H9 (cell line): ENCODE measurements at regions not wholly inside any gene's neighbourhood (a gene's known extent, or its start where the extent isn't known, plus 50 kb on each side); places are given as distances from the start of the nearest gene placed in this dataset.

Source experiments
- DNase-seq: peaks from one replicate; pipeline ENCODE4 v3.0.0-alpha.2; 2017
- H2AFZ ChIP-seq: one replicate; pipeline ENCODE4 v1.6.1; 2013; ENCODE audit warnings: mild to moderate bottlenecking, low read length, control low read depth, moderate library complexity
- H2AK5ac ChIP-seq: 2 replicates; pipeline ENCODE4 v1.6.1; 2013; ENCODE audit warnings: low read length, control low read depth, mixed read lengths; ENCODE audit not compliant: insufficient read length
- H2BK120ac ChIP-seq: one replicate; pipeline ENCODE4 v1.6.1; 2013; ENCODE audit warnings: low read depth, mild to moderate bottlenecking, low read length, control low read depth, inconsistent platforms; ENCODE audit not compliant: poor library complexity, severe bottlenecking
- H2BK12ac ChIP-seq: 2 replicates; pipeline ENCODE4 v1.6.1; 2013; ENCODE audit warnings: low read length, control low read depth, mixed read lengths, low read depth; ENCODE audit not compliant: insufficient read length
- H2BK15ac ChIP-seq: 2 replicates; pipeline ENCODE4 v1.6.1; 2013; ENCODE audit warnings: low read depth, low read length, control low read depth
- H2BK20ac ChIP-seq: one replicate; pipeline ENCODE4 v1.6.1; 2013; ENCODE audit warnings: low read depth, mild to moderate bottlenecking, low read length, control low read depth, inconsistent platforms; ENCODE audit not compliant: poor library complexity, severe bottlenecking
- H2BK5ac ChIP-seq: 2 replicates; pipeline ENCODE4 v1.6.1; 2013; ENCODE audit warnings: low read length, control low read depth, mixed read lengths; ENCODE audit not compliant: insufficient read length
- H3K14ac ChIP-seq: 2 replicates; pipeline ENCODE4 v1.6.1; 2013; ENCODE audit warnings: low read length, control low read depth; ENCODE audit not compliant: insufficient read depth
- H3K18ac ChIP-seq: 2 replicates; pipeline ENCODE4 v1.6.1; 2013; ENCODE audit warnings: low read depth, mild to moderate bottlenecking, mixed read lengths, low read length, control low read depth; ENCODE audit not compliant: insufficient read length
- H3K23ac ChIP-seq: 2 replicates; pipeline ENCODE4 v1.6.1; 2013; ENCODE audit warnings: low read length, control low read depth, mixed read lengths, low read depth; ENCODE audit not compliant: insufficient read length
- H3K23me2 ChIP-seq: 2 replicates; pipeline ENCODE4 v1.6.1; 2013; ENCODE audit warnings: low read depth, mild to moderate bottlenecking, mixed read lengths, low read length, control low read depth; ENCODE audit not compliant: insufficient read length, poor library complexity, severe bottlenecking
- H3K27ac ChIP-seq: 2 replicates; pipeline ENCODE4 v1.5.1; 2013; ENCODE audit warnings: low read length, control low read depth, mixed read lengths, low read depth; ENCODE audit not compliant: insufficient read length
- H3K27me3 ChIP-seq: 2 replicates; pipeline ENCODE4 v1.6.1; 2013; ENCODE audit warnings: low read length, control low read depth, inconsistent platforms; ENCODE audit not compliant: insufficient read depth
- H3K4ac ChIP-seq: 2 replicates; pipeline ENCODE4 v1.6.1; 2013; ENCODE audit warnings: low read depth, mild to moderate bottlenecking, control low read depth, inconsistent platforms, low read length, moderate library complexity
- H3K4me1 ChIP-seq: 2 replicates; pipeline ENCODE4 v1.6.1; 2013; ENCODE audit warnings: low read length, control low read depth, inconsistent platforms; ENCODE audit not compliant: insufficient read depth
- H3K4me2 ChIP-seq: 2 replicates; pipeline ENCODE4 v1.6.1; 2013; ENCODE audit warnings: low read length, control low read depth, mixed read lengths; ENCODE audit not compliant: insufficient read length, insufficient read depth
- H3K56ac ChIP-seq: 2 replicates; pipeline ENCODE4 v1.6.1; 2013; ENCODE audit warnings: low read depth, mild to moderate bottlenecking, mixed read lengths, low read length, control low read depth; ENCODE audit not compliant: insufficient read length
- H3K79me1 ChIP-seq: 2 replicates; pipeline ENCODE4 v1.6.1; 2013; ENCODE audit warnings: low read depth, mild to moderate bottlenecking, moderate library complexity, low read length, control low read depth, inconsistent platforms; ENCODE audit not compliant: insufficient read depth, poor library complexity, severe bottlenecking
- H3K79me2 ChIP-seq: 2 replicates; pipeline ENCODE4 v1.6.1; 2013; ENCODE audit warnings: low read length, control low read depth, inconsistent platforms; ENCODE audit not compliant: insufficient read depth
- H3K9ac ChIP-seq: 2 replicates; pipeline ENCODE4 v1.6.1; 2013; ENCODE audit warnings: low read length, control low read depth, mixed read lengths; ENCODE audit not compliant: insufficient read length; ENCODE audit errors: extremely low read depth
- H3K9me3 ChIP-seq: one replicate; pipeline ENCODE4 v1.6.1; 2013; ENCODE audit warnings: low read depth, low read length, inconsistent platforms; ENCODE audit not compliant: control insufficient read depth
- H3T11ph ChIP-seq: one replicate; pipeline ENCODE4 v1.6.1; 2013; ENCODE audit warnings: mild to moderate bottlenecking, low read length, control low read depth, inconsistent platforms
- H4K20me1 ChIP-seq: one replicate; pipeline ENCODE4 v1.6.1; 2013; ENCODE audit not compliant: control insufficient read depth, insufficient read length, insufficient read depth
- H4K5ac ChIP-seq: 2 replicates; pipeline ENCODE4 v1.6.1; 2013; ENCODE audit warnings: low read depth, mild to moderate bottlenecking, mixed read lengths, low read length, control low read depth; ENCODE audit not compliant: insufficient read length
- H4K8ac ChIP-seq: replicated peaks from 2 replicates; pipeline ENCODE4 v1.6.1; 2013; ENCODE audit warnings: low read length, control low read depth, mixed read lengths, low read depth; ENCODE audit not compliant: insufficient read length
- H4K91ac ChIP-seq: 2 replicates; pipeline ENCODE4 v1.6.1; 2013; ENCODE audit warnings: low read depth, mild to moderate bottlenecking, moderate library complexity, mixed read lengths, low read length, control low read depth; ENCODE audit not compliant: insufficient read length
- H3K27ac Mint-ChIP-seq, 3 experiments: 2 replicates in 2 of 3; 3 replicates in 1 of 3; pipeline ENCODE4 v1.8.0; 2020 to 2021; ENCODE audit warnings: mixed read lengths in 3 of 3, mild to moderate bottlenecking in 1 of 3, moderate library complexity in 1 of 3
- H3K27me3 Mint-ChIP-seq: 2 replicates; pipeline ENCODE4 v1.8.0; 2021; ENCODE audit warnings: low read depth, mild to moderate bottlenecking, moderate library complexity, mixed read lengths
- H3K36me3 Mint-ChIP-seq, 3 experiments: 2 replicates in 2 of 3; 3 replicates in 1 of 3; pipeline ENCODE4 v1.8.0; 2020 to 2021; ENCODE audit warnings: low read depth in 3 of 3, mixed read lengths in 3 of 3; ENCODE audit not compliant: insufficient read depth in 1 of 3
- H3K4me1 Mint-ChIP-seq, 2 experiments: 2 replicates each; pipeline ENCODE4 v1.8.0; 2020; ENCODE audit warnings: mixed read lengths in 2 of 2
- H3K4me3 Mint-ChIP-seq, 2 experiments: 2 replicates in 1 of 2; 3 replicates in 1 of 2; pipeline ENCODE4 v1.8.0; 2020 to 2021; ENCODE audit warnings: mild to moderate bottlenecking in 2 of 2, mixed read lengths in 2 of 2, moderate library complexity in 1 of 2
- H3K9me3 Mint-ChIP-seq, 2 experiments: 2 replicates in 1 of 2; 3 replicates in 1 of 2; pipeline ENCODE4 v1.8.0; 2020; ENCODE audit warnings: mild to moderate bottlenecking in 2 of 2, mixed read lengths in 2 of 2, moderate library complexity in 1 of 2
- WGBS: extraction: QIAGEN DNeasy Blood & Tissue Kit; methylation state at CpG from one replicate; pipeline ENCODE4 v1.1.7; 2013; ENCODE audit warnings: missing lambda C conversion rate, low lambda C conversion rate, mixed read lengths; ENCODE audit not compliant: insufficient read length; ENCODE audit errors: extremely low coverage; 5-methylcytosine and 5-hydroxymethylcytosine counted together
- TF ChIP-seq, protein P1 (sequence below): fragments of 200-600 bp; sonication (generic); conservative IDR thresholded peaks from 3 replicates; pipeline ENCODE4 v1.8.0; 2021; ENCODE audit warnings: antibody characterized with exemption, mild to moderate bottlenecking

DNA sequence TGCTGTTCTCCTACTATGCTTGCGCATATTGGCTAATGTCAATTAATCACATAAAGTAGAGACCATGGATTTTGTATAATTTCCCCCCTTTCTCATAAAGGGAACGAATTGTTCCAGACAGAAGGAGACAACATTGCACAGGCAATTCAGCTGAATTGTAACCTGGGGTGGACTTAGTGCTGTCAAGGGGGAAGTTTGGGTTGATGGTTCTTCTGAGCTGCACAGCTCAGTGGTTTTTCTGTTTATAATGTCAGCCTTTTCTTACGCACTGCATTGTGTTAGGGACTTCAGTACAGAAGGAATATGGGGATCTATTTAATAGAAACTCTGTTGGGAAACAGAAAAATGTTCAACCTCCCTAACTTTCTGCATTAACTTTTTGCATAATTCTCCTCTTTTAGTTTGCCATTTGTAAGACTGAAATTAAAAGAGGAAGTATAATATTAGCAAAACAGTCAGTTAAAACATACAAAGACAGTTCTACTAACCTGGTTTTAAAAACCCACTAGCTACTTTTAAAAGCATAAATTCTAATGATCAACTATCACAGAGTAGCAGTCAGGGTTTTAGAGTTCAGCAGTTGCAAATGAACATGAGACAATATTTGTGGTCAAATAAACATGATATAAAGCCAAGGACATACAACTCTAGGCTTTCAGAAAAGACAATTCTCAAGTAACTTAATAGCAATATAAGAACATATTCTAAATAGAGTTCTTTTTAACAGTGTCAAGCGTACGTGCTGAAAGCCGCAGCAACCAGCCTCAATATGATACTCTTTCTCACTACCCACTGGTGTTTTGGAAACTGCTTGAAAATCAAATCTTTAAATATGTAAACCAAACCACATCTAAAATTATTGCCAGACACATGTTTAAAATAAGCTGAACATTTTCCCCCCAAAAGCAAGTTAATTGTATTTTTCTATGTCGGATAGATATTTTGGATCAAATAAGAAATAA, 393.0 kb downstream of the FSCB start:
- no peak for DNase-seq
- 0 out of 4 replicates have a peak, but pooled peaks cover 0 to 3% of the 10 kb centered on the region in 2 experiments for H3K4me1 Mint-ChIP-seq
- H4K91ac ChIP-seq: no peak overlapping the region
- no peak overlapping the region for H3K9ac ChIP-seq
- WGBS: no CpG with 5 or more reads among the region's 7 CpGs
- no peak overlapping the region for H3K4ac ChIP-seq
- no peak overlapping the region for H2AK5ac ChIP-seq
- no peaks in the 10 kb centered on the region for H3K4me1 ChIP-seq
- no peak overlapping the region for H3K14ac ChIP-seq
- H3K18ac ChIP-seq: no peak overlapping the region
- H3K4me2 ChIP-seq: no peak overlapping the region
- H3K23ac ChIP-seq: no peak overlapping the region
- peaks cover 2 to 17% (median 15%) of the 10 kb centered on the region in 3 experiments; a peak in 6 of 7 replicates for H3K36me3 Mint-ChIP-seq
- no peaks in the 10 kb centered on the region for H3K27me3 Mint-ChIP-seq
- peaks cover 3% of the 10 kb centered on the region for H3K9me3 ChIP-seq
- H2BK20ac ChIP-seq: no peak overlapping the region
- no peak overlapping the region for H3K27ac Mint-ChIP-seq
- H3K56ac ChIP-seq: no peak overlapping the region
- H2BK12ac ChIP-seq: no peak overlapping the region
- no peak overlapping the region for H2AFZ ChIP-seq
- H3T11ph ChIP-seq: no peak overlapping the region
- H2BK5ac ChIP-seq: no peak overlapping the region
- no peak overlapping the region for H4K5ac ChIP-seq
- no peaks in the 10 kb centered on the region for H3K27me3 ChIP-seq
- H4K8ac ChIP-seq: no peak overlapping the region
- TF ChIP-seq, protein P1, sequence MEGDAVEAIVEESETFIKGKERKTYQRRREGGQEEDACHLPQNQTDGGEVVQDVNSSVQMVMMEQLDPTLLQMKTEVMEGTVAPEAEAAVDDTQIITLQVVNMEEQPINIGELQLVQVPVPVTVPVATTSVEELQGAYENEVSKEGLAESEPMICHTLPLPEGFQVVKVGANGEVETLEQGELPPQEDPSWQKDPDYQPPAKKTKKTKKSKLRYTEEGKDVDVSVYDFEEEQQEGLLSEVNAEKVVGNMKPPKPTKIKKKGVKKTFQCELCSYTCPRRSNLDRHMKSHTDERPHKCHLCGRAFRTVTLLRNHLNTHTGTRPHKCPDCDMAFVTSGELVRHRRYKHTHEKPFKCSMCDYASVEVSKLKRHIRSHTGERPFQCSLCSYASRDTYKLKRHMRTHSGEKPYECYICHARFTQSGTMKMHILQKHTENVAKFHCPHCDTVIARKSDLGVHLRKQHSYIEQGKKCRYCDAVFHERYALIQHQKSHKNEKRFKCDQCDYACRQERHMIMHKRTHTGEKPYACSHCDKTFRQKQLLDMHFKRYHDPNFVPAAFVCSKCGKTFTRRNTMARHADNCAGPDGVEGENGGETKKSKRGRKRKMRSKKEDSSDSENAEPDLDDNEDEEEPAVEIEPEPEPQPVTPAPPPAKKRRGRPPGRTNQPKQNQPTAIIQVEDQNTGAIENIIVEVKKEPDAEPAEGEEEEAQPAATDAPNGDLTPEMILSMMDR: no peak
- peaks cover 17 to 19% of the 10 kb centered on the region in 2 experiments for H3K9me3 Mint-ChIP-seq
- H3K4me3 Mint-ChIP-seq: no peak overlapping the region
- H4K20me1 ChIP-seq: no peaks in the 10 kb centered on the region
- no peaks in the 10 kb centered on the region for H3K79me1 ChIP-seq
- H3K27ac ChIP-seq: no peak overlapping the region
- no peaks in the 10 kb centered on the region for H3K79me2 ChIP-seq
- H2BK120ac ChIP-seq: no peak overlapping the region
- no peaks in the 10 kb centered on the region for H3K23me2 ChIP-seq
- no peak overlapping the region for H2BK15ac ChIP-seq
